DMS153 (cell line): ENCODE measurements at regions not wholly inside any gene's neighbourhood (a gene's known extent, or its start where the extent isn't known, plus 50 kb on each side); places are given as distances from the start of the nearest gene placed in this dataset.

Experiments used
- DNase-seq: peaks from one replicate; lab custom pipeline; 2025; lab: John Stamatoyannopoulos, UW

- peak; percentile 34 for DNase-seq
These were observed 637.7 kb upstream of the TMEM132C start for GRCh38 chr12:127629066-127629820.

- no peak for DNase-seq
These were observed 634.5 kb upstream of the TMEM132C start for GRCh38 chr12:127632461-127632860.

GRCh38 chr12:127635838-127636237 is 631.1 kb upstream of the TMEM132C start:
- no peak for DNase-seq

GRCh38 chr12:127636882-127637281 is 630.1 kb upstream of the TMEM132C start:
- no peak for DNase-seq

GRCh38 chr12:127640181-127640886 is 626.6 kb upstream of the TMEM132C start:
- DNase-seq = no peak

GRCh38 chr12:127642208-127642607 is 624.8 kb upstream of the TMEM132C start:
- no peak for DNase-seq

- no peak for DNase-seq
These were observed 618.6 kb upstream of the TMEM132C start for GRCh38 chr12:127648321-127648720.

- DNase-seq = no peak
These were observed 617.0 kb upstream of the TMEM132C start for GRCh38 chr12:127649961-127650360.

- no peak for DNase-seq
These were observed 616.3 kb upstream of the TMEM132C start for GRCh38 chr12:127650626-127651025.

GRCh38 chr12:127652281-127652680 is 614.7 kb upstream of the TMEM132C start:
- DNase-seq = no peak

GRCh38 chr12:127654383-127654985 is 612.5 kb upstream of the TMEM132C start:
- no peak for DNase-seq

GRCh38 chr12:127655691-127656090 is 611.3 kb upstream of the TMEM132C start:
- no peak for DNase-seq

GRCh38 chr12:127656266-127656665 is 610.7 kb upstream of the TMEM132C start:
- no peak for DNase-seq

- no peak for DNase-seq
These were observed 609.9 kb upstream of the TMEM132C start for GRCh38 chr12:127657036-127657435.

- DNase-seq = no peak
These were observed 606.0 kb upstream of the TMEM132C start for GRCh38 chr12:127660961-127661360.

- no peak for DNase-seq
These were observed 603.3 kb upstream of the TMEM132C start for GRCh38 chr12:127663716-127664115.

GRCh38 chr12:127664901-127665300 is 602.1 kb upstream of the TMEM132C start:
- DNase-seq = no peak

GRCh38 chr12:127667131-127667685 is 599.8 kb upstream of the TMEM132C start:
- DNase-seq = no peak

GRCh38 chr12:127670294-127670693 is 596.7 kb upstream of the TMEM132C start:
- DNase-seq = no peak

GRCh38 chr12:127670796-127671195 is 596.2 kb upstream of the TMEM132C start:
- no peak for DNase-seq

GRCh38 chr12:127675936-127676335 is 591.0 kb upstream of the TMEM132C start:
- no peak for DNase-seq

- DNase-seq = peak; percentile 78
These were observed 589.3 kb upstream of the TMEM132C start for GRCh38 chr12:127677537-127678131.
